ENCODE measurements at regions not wholly inside any gene's neighbourhood (a gene's known extent, or its start where the extent isn't known, plus 50 kb on each side); places are given as distances from the start of the nearest gene placed in this dataset.

DNA sequence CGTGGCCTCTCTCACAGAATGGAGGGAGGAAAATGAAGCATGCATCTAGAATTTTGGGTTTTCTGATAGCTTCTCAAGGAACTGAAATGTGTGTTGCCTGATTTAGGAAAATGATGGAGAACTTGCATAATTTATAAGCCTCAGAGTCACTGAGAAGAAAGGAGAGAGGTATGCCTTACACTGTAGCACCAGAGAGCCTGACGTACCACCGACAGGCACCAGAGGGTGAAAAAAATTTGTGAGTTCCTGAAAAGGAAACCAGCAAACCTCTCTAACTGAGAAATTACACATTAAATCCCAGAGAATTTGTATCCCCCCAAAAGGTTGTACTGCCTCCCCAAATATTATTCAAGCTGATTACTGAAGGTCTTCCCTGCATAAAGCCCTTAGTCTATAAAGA, 915.3 kb upstream of the SLITRK6 start:
- no peak overlapping the region for H2BK120ac ChIP-seq (ENCODE audit: low read depth, low read length, poor library complexity, severe bottlenecking)
- no peak overlapping the region for H4K8ac ChIP-seq (replicated peaks; ENCODE audit: insufficient read length, low read depth, low read length)
- H3K56ac ChIP-seq (ENCODE audit: insufficient read length, low read depth, low read length) = no peak overlapping the region
- no peak overlapping the region for H3K4me3 Mint-ChIP-seq
- no peak overlapping the region for H2BK5ac ChIP-seq (ENCODE audit: insufficient read length, low read length)
- no peaks in the 10 kb centered on the region for H3K9me3 ChIP-seq (ENCODE audit: control insufficient read depth, low read depth, low read length)
- H2BK15ac ChIP-seq (ENCODE audit: low read depth, low read length) = no peak overlapping the region
- no peaks in the 10 kb centered on the region for H4K20me1 ChIP-seq (ENCODE audit: control insufficient read depth, insufficient read depth, insufficient read length)
- no peaks in the 10 kb centered on the region for H3K36me3 Mint-ChIP-seq (ENCODE audit: insufficient read depth in 1 of 3, low read depth in 3 of 3)
- no peaks in the 10 kb centered on the region for H3K27me3 ChIP-seq (ENCODE audit: insufficient read depth, low read length)
- H3K9ac ChIP-seq (ENCODE audit: extremely low read depth, insufficient read length, low read length) = no peak overlapping the region
- no peak overlapping the region for H3K27ac ChIP-seq (ENCODE audit: insufficient read length, low read depth, low read length)
- H3K27ac Mint-ChIP-seq = 0 out of 7 replicates have a peak overlapping the region, but pooled peaks of 1 of the 3 experiments have one; percentile 7
- H3K14ac ChIP-seq (ENCODE audit: insufficient read depth, low read length) = no peak overlapping the region
- no peak overlapping the region for H3K4ac ChIP-seq (ENCODE audit: low read depth, low read length)
- no peak overlapping the region for H2BK20ac ChIP-seq (ENCODE audit: low read depth, low read length, poor library complexity, severe bottlenecking)
- no peaks in the 10 kb centered on the region for H3K79me2 ChIP-seq (ENCODE audit: insufficient read depth, low read length)
- H3K4me1 Mint-ChIP-seq = no peaks in the 10 kb centered on the region
- WGBS (ENCODE audit: extremely low coverage, insufficient read length, low lambda C conversion rate) = no CpG with 5 or more reads among the region's 3 CpGs
- no peaks in the 10 kb centered on the region for H3K4me1 ChIP-seq (ENCODE audit: insufficient read depth, low read length)
- no peak overlapping the region for H3K4me2 ChIP-seq (ENCODE audit: insufficient read depth, insufficient read length, low read length)
- H3T11ph ChIP-seq (ENCODE audit: low read length) = no peak overlapping the region
- no peaks in the 10 kb centered on the region for H3K79me1 ChIP-seq (ENCODE audit: insufficient read depth, low read depth, low read length, poor library complexity, severe bottlenecking)
- no peaks in the 10 kb centered on the region for H3K27me3 Mint-ChIP-seq (ENCODE audit: low read depth)
- TF ChIP-seq, protein P1, sequence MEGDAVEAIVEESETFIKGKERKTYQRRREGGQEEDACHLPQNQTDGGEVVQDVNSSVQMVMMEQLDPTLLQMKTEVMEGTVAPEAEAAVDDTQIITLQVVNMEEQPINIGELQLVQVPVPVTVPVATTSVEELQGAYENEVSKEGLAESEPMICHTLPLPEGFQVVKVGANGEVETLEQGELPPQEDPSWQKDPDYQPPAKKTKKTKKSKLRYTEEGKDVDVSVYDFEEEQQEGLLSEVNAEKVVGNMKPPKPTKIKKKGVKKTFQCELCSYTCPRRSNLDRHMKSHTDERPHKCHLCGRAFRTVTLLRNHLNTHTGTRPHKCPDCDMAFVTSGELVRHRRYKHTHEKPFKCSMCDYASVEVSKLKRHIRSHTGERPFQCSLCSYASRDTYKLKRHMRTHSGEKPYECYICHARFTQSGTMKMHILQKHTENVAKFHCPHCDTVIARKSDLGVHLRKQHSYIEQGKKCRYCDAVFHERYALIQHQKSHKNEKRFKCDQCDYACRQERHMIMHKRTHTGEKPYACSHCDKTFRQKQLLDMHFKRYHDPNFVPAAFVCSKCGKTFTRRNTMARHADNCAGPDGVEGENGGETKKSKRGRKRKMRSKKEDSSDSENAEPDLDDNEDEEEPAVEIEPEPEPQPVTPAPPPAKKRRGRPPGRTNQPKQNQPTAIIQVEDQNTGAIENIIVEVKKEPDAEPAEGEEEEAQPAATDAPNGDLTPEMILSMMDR (conservative IDR thresholded peaks at IDR 0.05) = no peak; the same call in 2 of the 3 replicates
- no peak overlapping the region for H2BK12ac ChIP-seq (ENCODE audit: insufficient read length, low read depth, low read length)
- no peak overlapping the region for H4K91ac ChIP-seq (ENCODE audit: insufficient read length, low read depth, low read length)
- H2AFZ ChIP-seq (ENCODE audit: low read length) = no peak overlapping the region
- no peak for DNase-seq
- no peaks in the 10 kb centered on the region for H3K9me3 Mint-ChIP-seq
- H3K23ac ChIP-seq (ENCODE audit: insufficient read length, low read depth, low read length) = no peak overlapping the region
- no peaks in the 10 kb centered on the region for H3K23me2 ChIP-seq (ENCODE audit: insufficient read length, low read depth, low read length, poor library complexity, severe bottlenecking)
- H3K18ac ChIP-seq (ENCODE audit: insufficient read length, low read depth, low read length) = no peak overlapping the region
- H4K5ac ChIP-seq (ENCODE audit: insufficient read length, low read depth, low read length) = no peak overlapping the region
- no peak overlapping the region for H2AK5ac ChIP-seq (ENCODE audit: insufficient read length, low read length)

Measured in H9 (cell line).